ENCODE measurements at regions not wholly inside any gene's neighbourhood (a gene's known extent, or its start where the extent isn't known, plus 50 kb on each side); places are given as distances from the start of the nearest gene placed in this dataset.

DNA sequence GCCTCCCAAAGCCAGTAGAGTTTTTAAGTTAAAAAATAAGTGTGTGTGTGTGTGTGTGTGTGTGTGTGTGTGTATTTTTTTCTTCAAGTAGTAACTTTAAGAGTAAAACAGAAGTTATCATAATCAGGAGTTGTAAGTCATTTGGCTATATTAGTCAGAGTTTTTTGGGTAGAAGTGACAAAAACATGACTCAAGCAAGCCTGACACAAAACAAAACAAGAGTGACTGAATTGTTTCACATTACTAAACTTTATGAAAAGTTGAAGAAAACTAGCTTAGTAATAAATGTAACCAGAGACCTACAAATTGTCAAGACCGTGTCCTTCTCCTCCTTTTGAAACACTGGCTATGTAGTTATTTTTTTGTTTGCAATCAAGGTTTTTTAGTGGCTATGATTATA is 738.0 kb upstream of the PITX2 start:
- H3K9me3 ChIP-seq (ENCODE audit: insufficient read depth in 2 of 2, low read depth in 1 of 2, low read length in 1 of 2) = no peaks in the 10 kb centered on the region
- no peak overlapping the region for H3K18ac ChIP-seq (ENCODE audit: extremely low read depth, low read length)
- no peak overlapping the region for H3K56ac ChIP-seq (replicated peaks; ENCODE audit: insufficient read length, low read depth, low read length)
- ChIA-PET CTCF (ENCODE audit: partially characterized antibody) (no interaction called here), POLR2A (ENCODE audit: partially characterized antibody) (no interaction called here)
- no peak overlapping the region for H2BK15ac ChIP-seq (ENCODE audit: low read length)
- FAIRE-seq (no peak), DNase-seq (ENCODE audit: low read depth in 1 of 2, low spot score in 2 of 2) (no peak)
- no peak overlapping the region for H2AFZ ChIP-seq (ENCODE audit: low read length)
- TF ChIP-seq ZNF274 (IDR thresholded peaks at IDR 0.05; ENCODE audit: borderline replicate concordance, extremely low read depth, low read length) = no peak
- TF ChIP-seq TAF1 (IDR thresholded peaks at IDR 0.05; ENCODE audit: low read depth, low read length) = no peak
- TF ChIP-seq KDM4A (IDR thresholded peaks at IDR 0.05; ENCODE audit: low read depth, low read length, severe bottlenecking) = no peak
- TF ChIP-seq HDAC2 (IDR thresholded peaks at IDR 0.05; ENCODE audit: borderline replicate concordance in 1 of 2, low read depth in 2 of 2, low read length in 2 of 2) = no peak
- no peak overlapping the region for H2AK5ac ChIP-seq (ENCODE audit: low read depth, low read length)
- no peak overlapping the region for H3K4me3 ChIP-seq (ENCODE audit: extremely low read depth in 1 of 4, insufficient read depth in 2 of 4, low read depth in 3 of 4, low read length in 4 of 4)
- H4K91ac ChIP-seq (replicated peaks; ENCODE audit: insufficient read length, low read length) = no peak overlapping the region
- no peaks in the 10 kb centered on the region for H3K36me3 ChIP-seq (ENCODE audit: control insufficient read depth in 2 of 4, insufficient read depth in 4 of 4, low read length in 3 of 4)
- no peaks in the 10 kb centered on the region for H3K4me1 ChIP-seq (replicated peaks in 1 of 4; ENCODE audit: control insufficient read depth in 3 of 4, insufficient read depth in 4 of 4, low read length in 3 of 4)
- H4K20me1 ChIP-seq (replicated peaks in 1 of 2; ENCODE audit: control insufficient read depth in 1 of 2, insufficient read depth in 2 of 2, low read length in 2 of 2) = no peaks in the 10 kb centered on the region
- no peak overlapping the region for H3K14ac ChIP-seq (ENCODE audit: insufficient read length)
- no peaks in the 10 kb centered on the region for H3K23me2 ChIP-seq (ENCODE audit: low read depth, low read length)
- H2BK20ac ChIP-seq (ENCODE audit: low read length) = no peak overlapping the region
- H3K27me3 ChIP-seq (replicated peaks in 1 of 4; ENCODE audit: control insufficient read depth in 3 of 4, extremely low read depth in 1 of 4, insufficient read depth in 3 of 4, low read length in 3 of 4) = no peaks in the 10 kb centered on the region
- H3K9ac ChIP-seq (replicated peaks in 1 of 4; ENCODE audit: extremely low read depth in 1 of 4, low read depth in 3 of 4, low read length in 3 of 4) = no peak overlapping the region
- H4K8ac ChIP-seq (ENCODE audit: extremely low read depth, insufficient read depth, low read length) = no peak overlapping the region
- H4K5ac ChIP-seq (ENCODE audit: insufficient read length, low read depth, low read length) = no peak overlapping the region
- H3K79me2 ChIP-seq (ENCODE audit: control insufficient read depth in 1 of 2, insufficient read depth in 2 of 2, low read length in 2 of 2) = no peaks in the 10 kb centered on the region
- H2BK120ac ChIP-seq (replicated peaks; ENCODE audit: low read depth, low read length) = no peak overlapping the region
- H2BK5ac ChIP-seq (ENCODE audit: low read depth, low read length) = no peak overlapping the region
- 100% methylated on average over 1 of the region's 1 CpG; no CpG with 5 or more reads in 1 of the 2 experiments for WGBS, 2 experiments (ENCODE audit: extremely low coverage in 1 of 2, insufficient coverage in 1 of 2, insufficient read length in 1 of 2, insufficient replicate concordance in 2 of 2, low coverage in 1 of 2, low lambda C conversion rate in 2 of 2, missing lambda C conversion rate in 1 of 2)
- H3K4me2 ChIP-seq (ENCODE audit: insufficient read depth in 1 of 2, low read depth in 2 of 2, low read length in 2 of 2) = no peak overlapping the region
- H3K4ac ChIP-seq (replicated peaks; ENCODE audit: insufficient read length, low read depth, low read length) = no peak overlapping the region
- H2BK12ac ChIP-seq (ENCODE audit: low read depth, low read length) = no peak overlapping the region
- no peak overlapping the region for H3K23ac ChIP-seq (ENCODE audit: insufficient read length)
- H3K27ac ChIP-seq (ENCODE audit: low read depth, low read length) = no peak overlapping the region
- no peaks in the 10 kb centered on the region for H3K79me1 ChIP-seq (ENCODE audit: low read depth, low read length)
